ENCODE measurements at regions not wholly inside any gene's neighbourhood (a gene's known extent, or its start where the extent isn't known, plus 50 kb on each side); places are given as distances from the start of the nearest gene placed in this dataset.
"Not testable (repeated sequence)": the region's sequence is repeated elsewhere in the genome, so short reads cannot be mapped to it uniquely, and the experiment has no call there.

DNA sequence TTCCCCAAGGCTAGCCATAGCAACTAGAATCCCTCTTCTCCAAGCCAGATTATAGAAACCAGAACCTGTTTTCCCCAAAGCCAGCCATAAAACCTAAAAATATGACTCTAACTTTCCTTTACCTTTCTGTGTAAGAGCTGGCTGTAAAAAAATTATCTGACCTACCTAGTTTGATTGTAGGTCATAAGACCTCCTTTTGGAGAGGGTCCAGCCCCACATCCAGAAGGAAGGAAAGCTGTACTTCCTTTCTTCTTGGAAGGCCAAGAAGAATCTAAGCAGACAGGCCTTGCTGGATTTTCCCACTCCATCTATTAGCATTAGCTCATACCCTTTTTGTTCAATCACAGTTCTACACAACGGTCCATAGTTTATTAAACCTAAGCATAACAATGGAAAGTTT is 1006.3 kb downstream of the SORCS3 start:
- DNase-seq (ENCODE audit: low read depth) = no peak

DNA sequence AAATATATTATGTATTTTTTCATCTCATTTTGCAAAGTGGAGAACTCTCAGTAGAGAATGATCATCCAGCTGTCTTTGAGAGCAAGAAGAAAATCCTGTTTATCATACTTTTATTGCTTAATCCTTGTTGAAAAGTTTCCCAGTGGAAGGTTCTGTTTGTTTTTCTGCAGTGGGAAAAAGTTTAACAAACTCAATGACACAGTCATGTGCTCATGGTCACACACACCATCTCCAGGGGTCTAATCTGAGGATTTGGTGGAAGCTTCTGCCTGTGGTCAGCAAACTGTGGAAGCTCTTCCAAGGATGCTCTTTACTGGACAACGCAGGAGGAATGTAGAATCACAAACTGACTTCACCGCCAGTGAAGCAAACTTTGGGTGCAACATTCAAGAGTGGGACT is 1003.9 kb downstream of the SORCS3 start:
- no peak for DNase-seq (ENCODE audit: low read depth)

DNA sequence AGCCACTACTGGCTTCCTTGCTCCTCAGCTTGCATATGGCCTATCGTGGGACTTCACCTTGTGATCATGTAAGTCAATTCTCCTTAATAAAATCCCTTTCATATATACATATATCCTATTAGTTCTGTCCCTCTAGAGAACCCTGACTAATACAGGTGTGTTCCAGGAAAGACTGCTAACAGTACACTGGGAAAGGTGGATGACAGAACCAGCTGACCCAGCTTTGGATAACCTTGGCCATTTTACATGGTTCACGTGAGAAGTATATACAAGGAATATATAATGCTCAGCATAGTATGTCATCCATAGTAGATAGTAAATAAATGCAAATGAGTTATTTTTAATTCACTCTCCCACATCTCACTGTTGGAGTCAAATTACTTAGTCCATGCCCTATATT is 1003.5 kb downstream of the SORCS3 start:
- no peak for DNase-seq (ENCODE audit: low read depth)

DNA sequence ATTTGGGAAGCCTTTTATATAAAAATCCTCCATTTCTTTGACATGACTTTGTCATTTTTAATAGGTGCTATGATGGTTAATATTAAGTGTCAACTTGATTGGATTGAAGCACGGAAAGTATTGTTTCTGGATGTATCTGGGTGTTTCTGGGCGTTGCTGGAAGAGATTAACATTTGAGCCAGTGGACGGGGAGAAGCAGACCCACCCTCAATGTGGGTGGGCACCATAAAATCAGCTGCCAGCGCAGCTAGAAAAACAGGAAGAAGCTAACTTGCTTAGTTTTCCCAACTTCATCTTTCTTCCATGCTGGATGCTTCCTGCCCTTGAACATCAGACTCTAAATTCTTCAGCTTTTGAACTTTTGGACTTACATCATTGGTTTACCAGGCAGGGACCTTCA is 1003.0 kb downstream of the SORCS3 start:
- DNase-seq (ENCODE audit: low read depth) = no peak

DNA sequence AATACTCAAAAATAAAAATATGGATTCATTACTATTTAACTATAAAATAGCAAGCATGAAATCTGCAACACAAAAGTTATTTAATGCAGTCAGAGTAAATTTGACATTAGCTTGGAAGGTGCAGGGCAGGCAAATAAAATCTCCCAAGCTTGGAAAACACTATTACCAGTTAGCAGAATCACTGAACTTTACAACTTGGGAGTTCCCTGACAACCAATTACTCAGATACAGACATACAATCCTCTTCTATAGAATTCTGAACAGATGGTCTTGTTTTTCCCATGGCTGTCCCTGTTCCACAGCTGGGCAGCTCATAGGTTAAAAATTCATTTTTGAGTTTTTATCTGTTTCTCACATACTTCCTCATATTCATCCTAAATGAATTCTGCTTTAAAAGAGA is 1002.6 kb downstream of the SORCS3 start:
- DNase-seq (ENCODE audit: low read depth) = no peak

DNA sequence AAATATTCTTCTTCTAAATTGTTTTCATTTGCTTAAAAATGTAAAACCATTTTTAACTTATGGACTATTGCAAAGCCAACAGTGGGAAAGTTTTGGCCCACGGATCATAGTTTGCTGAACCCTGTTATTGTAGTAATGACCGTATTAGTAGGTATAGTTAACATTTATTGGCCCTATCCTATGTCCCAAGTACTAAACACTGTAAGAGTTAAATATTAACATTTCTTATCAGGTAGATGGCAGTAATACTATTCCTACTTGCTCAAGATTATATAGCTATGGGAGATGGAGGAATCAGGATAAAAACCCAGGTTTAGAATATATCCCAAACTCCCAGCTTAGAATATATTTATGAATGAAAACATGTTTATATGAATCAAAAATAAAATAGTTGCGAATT is 993.2 kb downstream of the SORCS3 start:
- DNase-seq (ENCODE audit: low read depth) = no peak

DNA sequence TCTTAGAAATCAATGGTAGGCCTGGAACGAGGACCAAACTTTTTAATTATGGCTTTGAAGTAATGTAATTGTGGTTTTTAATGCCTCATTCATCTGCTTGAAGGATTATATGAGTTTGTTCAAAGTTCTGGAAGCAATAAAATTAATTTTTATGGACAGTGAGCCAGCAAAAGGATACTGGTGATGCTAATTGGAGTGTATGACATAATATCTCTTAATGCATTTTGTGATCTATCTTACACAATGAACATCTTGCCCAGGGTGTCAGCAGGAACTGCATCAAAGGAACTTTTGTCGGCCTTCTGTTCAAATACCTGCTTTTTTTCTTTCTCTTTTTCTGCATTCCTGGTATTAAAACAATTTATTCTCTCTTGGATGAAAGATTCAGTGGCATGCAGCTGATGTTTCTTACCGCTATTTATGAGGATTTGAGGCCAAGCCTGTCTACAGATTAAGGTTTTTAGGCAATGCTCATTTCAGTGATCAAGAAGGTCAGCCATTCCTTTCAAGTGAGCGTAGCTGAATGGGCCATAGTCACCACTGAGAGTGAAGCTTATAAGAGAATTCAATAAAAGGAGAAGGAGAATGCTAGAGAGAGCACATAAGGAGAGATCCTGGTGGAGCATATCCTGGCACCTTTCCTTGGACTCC is 974.8 kb downstream of the SORCS3 start:
- no peak for DNase-seq (ENCODE audit: low read depth)

DNA sequence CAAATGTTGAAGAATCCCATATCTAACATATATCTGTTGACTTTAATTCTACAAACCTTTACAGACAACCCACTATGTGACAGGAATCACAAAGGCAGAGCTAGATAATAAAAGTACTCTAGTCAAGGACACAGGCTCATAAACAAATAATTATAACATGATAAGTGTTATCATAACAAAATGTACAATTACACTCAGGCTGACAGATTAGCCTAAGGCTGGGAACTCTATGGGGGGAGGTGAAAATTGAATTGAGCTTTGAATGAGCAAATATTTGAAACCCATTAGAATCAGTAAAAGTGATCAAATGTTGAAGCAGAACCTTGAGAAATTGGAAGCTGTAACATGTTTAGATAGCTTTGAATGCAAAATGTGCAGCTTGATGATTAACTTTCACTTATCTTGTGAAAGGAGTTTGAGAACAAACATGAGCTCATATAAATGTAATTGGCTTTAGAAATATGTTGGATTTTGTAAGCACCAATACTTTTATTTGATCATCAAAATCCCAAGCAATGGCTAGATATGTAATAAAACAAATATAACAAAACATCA is 970.2 kb downstream of the SORCS3 start:
- DNase-seq (ENCODE audit: low read depth) = no peak

DNA sequence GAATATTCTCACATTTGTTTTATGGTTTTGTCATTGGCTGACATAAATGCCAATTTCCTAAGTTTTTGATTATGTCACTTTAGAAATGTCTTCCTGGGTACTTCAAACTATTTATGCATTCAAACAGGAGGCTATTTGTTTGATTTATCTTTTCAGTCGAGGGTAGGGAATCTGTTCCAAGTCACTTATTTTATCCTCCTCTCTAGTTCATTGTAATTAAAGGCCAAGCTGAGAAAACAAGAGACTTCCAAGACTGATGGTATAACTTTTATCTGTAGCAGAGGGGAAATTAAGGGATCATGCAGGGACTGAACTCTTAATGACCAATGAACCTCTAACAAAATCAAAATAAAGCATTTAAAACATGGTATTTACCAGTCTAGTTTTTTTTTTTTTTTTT is 968.4 kb downstream of the SORCS3 start:
- DNase-seq (ENCODE audit: low read depth) = no peak

DNA sequence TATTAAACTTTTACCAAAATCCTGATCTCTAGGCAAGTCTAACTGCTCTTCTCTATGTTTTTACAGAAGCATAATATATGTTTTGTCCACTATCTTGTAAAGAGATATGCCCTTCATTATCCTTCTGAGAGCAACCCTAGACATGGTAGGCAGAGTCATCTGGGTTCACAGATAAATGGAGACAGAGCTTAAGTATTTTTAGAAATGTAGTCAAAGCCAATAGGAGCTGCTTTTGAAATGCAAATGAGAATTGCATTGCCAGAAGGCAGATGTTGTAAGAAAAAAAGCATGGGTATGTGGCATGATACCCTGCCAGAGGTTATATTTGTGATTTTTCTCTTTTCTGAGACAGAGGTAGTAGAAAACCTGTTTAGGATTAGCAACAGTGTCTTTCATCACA is 964.8 kb downstream of the SORCS3 start:
- DNase-seq (ENCODE audit: low read depth) = no peak

DNA sequence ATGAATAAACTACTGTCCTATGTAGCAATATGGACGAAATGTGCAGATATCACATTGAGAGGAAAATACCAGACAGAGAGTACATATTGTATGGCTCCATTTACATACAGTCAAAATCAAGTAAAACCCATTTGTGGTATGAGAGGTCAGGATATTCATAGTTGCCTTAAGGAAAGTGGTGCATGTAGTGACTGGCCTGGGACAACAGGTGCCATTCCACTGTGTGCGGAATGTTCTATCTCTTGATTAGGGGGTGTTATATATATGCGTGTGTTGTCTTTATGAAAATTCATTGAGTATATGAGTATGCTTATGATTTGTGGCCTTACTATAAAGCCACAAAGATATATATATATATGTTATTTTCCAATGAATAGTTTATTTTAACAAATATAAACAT is 964.0 kb downstream of the SORCS3 start:
- DNase-seq (ENCODE audit: low read depth) = no peak

DNA sequence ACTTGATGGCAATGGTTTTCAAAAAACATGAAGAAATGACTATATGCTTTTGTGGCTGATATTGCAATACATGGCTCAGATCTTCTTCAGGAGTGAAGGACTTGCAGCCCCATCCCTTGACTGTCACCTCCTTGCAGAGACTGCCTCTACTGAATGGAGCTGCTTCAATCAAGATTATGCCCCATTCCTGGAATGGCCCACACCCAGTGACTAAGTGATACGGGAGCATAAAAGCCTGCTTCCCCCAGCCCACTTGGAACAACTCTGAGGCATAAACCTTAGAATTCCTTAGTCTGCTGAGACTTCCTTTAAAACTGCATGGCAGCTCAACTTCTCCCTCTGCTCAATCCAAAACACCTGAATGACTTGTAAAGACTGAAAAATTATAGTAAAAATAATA is 957.1 kb downstream of the SORCS3 start:
- DNase-seq (ENCODE audit: low read depth) = no peak

DNA sequence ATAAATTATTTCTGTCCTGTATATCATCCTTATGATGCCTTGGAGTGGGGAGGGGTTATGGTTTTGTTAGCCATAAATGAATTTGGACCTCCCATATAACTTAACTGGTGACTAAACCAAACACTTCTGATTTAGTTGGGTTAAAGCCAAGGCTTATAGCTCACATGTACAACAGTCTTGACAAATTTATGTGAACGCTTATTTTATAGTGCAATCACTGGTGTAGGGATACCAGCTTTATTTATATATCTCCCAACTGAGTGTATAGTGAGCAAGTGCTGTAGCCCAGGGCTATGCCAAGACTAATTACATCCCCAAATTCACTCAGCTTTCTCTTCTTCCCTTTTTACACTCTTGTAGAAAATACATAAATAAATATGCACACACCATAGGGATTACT is 956.2 kb downstream of the SORCS3 start:
- no peak for DNase-seq (ENCODE audit: low read depth)

DNA sequence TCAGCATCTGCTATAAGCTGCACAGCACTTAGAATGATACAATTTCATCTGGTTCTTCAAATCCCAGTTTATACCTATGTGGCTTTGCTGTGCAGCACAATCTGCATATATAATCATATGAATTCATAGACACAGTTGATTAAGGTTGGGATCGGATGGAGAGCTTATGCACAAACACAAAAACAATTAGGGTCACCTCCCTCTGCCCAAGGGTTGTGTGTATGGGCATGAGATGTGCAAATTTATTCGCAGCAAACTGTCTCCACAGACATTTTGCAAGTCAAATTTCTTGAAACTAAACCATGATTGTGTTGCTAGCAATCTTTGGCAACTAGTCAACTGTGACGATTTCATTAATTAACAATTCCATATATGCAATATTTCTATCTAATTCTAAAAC is 955.7 kb downstream of the SORCS3 start:
- DNase-seq (ENCODE audit: low read depth) = no peak

DNA sequence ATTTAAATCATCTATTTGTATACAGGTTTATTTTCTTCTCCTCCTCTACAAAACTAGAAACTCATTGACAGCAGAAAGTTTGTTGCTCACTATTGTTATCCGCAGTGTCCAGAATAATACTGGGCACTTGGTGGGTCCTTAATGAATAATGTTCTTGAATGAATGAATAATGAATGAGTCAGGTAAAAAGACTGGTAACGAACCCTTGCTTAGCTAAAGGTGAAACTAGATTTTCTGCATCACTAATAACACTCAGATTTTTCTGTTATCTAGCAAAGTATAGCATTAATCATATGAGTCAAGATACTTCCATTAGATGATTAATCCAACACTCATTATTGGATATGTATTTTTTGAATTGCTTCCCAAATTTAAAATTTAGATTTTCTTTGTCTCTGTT is 953.2 kb downstream of the SORCS3 start:
- DNase-seq (ENCODE audit: low read depth) = no peak

DNA sequence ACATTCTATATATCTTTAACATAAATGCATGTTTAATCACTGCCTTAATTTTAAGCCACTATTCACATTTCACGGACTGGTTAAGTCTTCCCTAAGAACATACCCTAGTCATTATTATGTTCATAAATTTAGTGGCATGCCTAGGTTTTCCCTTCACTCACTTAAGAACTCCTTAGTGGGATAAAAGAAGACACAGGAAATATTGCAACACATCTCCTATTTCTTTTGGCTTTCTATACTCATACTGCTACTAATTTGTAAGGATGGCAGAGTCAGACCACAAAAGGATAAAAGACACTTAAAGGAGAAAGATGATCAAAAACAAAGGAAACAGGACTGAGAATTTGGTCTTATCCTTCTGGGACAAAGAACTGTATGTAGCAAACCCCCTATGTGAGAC is 951.4 kb downstream of the SORCS3 start:
- DNase-seq (ENCODE audit: low read depth) = no peak

DNA sequence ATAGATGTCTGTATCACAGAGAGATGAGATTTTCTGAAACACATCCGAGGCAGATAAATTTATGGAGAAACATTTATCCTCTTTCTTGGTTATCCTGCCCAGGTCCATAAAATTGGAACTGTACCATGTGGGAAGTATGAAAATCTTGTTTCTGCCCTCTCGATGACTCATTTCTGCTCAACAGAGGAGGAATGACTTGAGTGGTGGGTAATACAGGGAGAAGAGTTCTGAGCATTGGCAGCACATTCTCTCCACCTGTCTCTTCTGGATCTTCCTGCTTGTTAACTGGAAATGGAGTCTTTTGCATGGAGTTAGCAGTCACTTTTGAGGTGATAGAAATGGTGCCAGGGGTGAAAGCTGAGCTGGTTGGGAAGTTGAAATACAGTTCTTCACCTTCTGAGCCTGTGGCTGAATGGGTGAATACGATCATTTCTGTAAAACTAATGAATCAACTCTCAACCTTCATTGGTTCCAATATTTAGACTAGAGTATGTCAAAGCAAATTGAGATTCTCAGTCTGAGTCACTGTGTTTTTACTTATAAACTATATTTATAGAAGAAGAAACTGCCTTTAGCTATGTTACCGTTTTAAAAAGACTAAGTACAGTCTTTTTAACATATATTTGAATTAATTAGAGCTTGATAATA is 945.5 kb downstream of the SORCS3 start:
- DNase-seq (ENCODE audit: low read depth) = no peak

DNA sequence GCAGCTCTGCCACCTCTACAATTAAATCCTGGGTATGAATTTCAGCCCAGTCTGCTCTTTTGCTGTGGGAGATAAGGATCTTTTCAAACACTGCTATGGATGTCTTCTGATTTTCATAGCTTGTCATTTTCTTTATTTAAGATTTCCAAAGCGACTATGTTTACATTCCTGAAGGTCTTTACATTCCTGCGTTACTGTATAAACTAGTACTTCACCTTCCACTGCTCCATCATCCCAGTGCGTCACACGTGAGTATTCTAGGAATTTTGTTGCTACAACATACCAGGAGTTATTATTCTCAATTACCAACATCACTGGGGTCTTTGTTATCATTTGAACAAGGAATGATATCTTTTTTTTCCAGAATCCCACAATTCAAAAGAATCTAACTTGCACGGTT is 944.7 kb downstream of the SORCS3 start:
- no peak for DNase-seq (ENCODE audit: low read depth)

DNA sequence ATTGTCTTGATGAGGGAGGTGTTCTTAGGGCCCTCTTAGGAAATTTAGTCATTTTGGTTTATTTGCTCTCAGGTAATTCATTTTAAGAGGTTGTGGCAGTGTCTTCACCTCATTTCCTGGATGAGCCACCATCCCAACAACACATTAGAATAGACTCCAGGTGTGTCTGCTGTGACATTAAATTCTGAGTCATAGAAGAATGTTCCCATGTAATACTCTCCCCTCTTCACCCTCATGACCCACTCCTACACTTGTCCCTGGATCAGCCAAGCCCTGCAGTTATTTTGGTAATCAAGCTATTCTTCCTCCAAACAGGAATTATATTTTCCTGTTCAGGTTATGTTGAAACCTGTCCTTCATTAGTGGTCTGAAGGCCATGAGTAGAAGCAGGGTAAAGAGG is 944.1 kb downstream of the SORCS3 start:
- no peak for DNase-seq (ENCODE audit: low read depth)

DNA sequence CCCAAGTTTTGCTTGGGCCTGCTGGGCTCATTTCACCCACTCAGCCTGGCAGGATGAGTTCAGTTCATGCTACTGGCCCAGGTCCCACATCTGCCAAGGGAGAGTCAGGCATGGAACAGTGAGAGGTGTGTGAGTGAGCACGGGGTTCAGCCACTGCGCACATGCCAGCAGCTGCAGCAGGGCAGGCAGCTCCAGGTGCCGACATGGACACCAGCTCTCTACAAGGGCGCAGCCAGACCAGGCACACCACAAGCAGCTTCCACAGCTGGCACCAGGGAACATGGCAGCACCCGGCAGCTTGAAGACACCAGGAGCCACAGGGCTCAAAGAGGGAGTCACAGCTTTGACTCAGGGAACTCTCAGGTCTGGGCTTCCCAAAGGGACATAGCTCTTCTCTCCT is 938.0 kb downstream of the SORCS3 start:
- DNase-seq (ENCODE audit: low read depth) = no peak

DNA sequence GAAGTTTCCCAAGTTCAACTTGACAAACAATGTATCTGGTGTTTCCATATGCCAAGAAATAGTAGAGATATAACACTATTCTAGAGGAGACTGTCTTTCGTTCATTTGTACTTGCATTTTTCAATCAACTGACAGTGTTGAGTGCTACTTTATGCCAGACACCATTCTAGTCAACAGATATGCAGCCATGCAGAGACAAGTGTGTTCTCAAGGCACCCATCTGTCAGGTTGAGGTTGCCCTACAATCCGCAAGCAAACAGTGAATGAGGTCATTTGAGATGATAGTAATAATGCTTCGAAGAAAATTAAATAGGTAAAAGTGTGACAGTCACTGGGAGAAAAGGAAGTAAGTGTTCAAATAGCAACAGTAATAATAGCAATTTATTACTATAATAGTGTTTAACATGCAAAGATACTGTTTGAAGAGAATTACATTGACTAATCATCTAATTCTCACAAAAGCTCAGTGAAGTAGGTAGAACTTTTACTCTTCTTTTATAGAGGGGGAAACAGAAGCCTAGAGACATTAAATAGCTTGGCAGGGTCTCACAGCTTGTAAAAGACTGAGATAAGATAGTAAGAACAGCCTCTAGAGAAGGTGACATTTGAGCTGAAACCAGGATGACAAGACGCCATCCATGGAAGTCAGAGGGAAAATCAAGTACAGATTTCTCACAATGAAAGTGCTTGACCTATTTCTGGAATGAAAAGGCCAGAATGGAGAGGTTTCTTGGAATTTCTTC is 936.9 kb downstream of the SORCS3 start:
- DNase-seq (ENCODE audit: low read depth) = no peak

DNA sequence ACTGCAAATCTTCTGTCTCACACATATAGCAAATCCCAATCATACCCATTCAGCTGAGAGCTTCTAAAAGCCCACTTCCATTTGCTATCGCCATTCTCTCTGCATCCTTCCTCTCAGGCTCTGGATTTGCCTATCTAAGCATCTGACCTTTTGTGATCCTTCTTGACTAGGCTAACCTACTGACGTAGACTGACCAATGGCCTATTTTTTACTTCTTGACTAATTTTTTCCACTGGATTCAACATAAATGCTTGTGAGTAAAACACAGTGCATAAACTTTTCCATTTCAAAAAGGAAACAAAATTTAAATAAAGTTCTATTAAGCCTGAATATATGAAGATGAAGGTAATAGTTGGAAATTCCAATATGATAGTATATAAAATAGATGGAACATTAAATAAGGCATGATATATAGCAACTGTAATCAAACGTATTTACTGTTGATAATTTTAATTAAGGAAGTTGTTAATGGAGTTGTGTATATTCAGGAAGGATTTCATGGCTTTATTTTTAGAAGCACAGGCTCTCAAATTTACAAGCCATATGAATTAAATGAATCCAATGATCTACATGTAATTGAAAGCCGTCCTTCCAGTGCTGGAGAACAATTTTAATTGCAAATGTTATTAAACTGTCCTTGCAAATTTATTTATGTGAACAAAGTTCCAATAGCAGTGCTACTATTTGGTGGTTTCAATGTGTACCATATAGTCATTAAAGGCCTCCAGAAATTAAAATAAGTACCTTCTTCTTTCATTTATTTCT is 918.4 kb downstream of the SORCS3 start:
- no peak for DNase-seq (ENCODE audit: low read depth)

DNA sequence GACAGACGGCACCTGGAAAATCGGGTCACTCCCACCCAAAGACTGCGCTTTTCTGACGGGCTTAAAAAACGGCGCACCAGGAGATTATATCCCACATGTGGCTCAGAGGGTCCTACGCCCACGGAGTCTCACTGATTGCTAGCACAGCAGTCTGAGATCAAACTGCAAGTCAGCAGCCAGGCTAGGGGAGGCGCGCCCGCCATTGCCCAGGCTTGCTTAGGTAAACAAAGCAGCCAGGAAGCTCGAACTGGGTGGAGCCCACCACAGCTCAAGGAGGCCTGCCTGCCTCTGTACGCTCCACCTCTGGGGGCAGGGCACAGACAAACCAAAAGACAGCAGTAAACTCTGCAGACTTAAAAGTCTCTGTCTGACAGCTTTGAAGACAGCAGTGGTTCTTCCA is 909.4 kb downstream of the SORCS3 start:
- DNase-seq (ENCODE audit: low read depth) = not testable (repeated sequence)

Measured in fibroblast of the conjunctiva (primary cell).